Stomach (tissue), 4 donors: ENCODE measurements at regions not wholly inside any gene's neighbourhood (a gene's known extent, or its start where the extent isn't known, plus 50 kb on each side); places are given as distances from the start of the nearest gene placed in this dataset.
"Not testable (repeated sequence)": the region's sequence is repeated elsewhere in the genome, so short reads cannot be mapped to it uniquely, and the experiment has no call there.

Experiments
- EP300 ChIP-seq: sonication (generic); formaldehyde crosslinking; IDR thresholded peaks from one replicate; pipeline ENCODE4 v1.6.1; 2017; ENCODE audit warnings: antibody characterized with exemption
- POLR2A ChIP-seq, 4 donors: fragments of 450-650 bp; IDR thresholded peaks; one replicate each; pipeline ENCODE4 v1.6.1; 2016; ENCODE audit warnings: antibody characterized with exemption in 4 of 4, control low read depth in 2 of 4, mild to moderate bottlenecking in 1 of 4, moderate library complexity in 1 of 4
- POLR2AphosphoS5 ChIP-seq, 3 donors: sonication (generic); formaldehyde crosslinking; IDR thresholded peaks; one replicate each; pipeline ENCODE4 v1.6.1; 2016; ENCODE audit warnings: antibody characterized with exemption in 3 of 3
- TF ChIP-seq, protein P1 (sequence below), 7 experiments: fragments of 450-650 bp in 4 of 7; fragments of 200-600 bp in 3 of 7; sonication (generic) in 3 of 7; IDR thresholded peaks; one replicate each; pipeline ENCODE4 v1.5.1; 2016 to 2019; ENCODE audit warnings: antibody characterized with exemption in 7 of 7, control low read depth in 2 of 7, mild to moderate bottlenecking in 1 of 7

DNA sequence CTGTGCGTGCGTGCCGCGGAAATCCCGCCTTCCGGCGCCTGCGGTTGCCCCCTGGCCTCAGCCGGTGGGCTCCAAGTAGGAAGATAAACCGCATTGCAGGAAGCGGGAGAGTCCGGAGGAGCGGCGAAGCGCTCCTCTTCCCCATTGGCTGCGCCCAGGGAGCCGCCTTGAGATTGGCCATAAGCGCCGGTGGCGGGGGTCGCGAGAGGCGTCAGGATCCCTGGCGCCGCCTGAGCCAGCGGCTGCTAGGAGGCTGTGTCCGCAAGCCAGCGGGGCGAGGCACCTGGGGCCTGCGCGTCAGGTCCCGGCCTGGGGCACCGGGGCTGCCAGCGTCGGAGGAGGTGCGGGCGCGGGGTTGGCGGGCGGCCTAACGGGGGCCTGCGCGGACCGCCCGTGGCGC lies 106.3 kb upstream of the ADCY2 start:
- TF ChIP-seq, protein P1, sequence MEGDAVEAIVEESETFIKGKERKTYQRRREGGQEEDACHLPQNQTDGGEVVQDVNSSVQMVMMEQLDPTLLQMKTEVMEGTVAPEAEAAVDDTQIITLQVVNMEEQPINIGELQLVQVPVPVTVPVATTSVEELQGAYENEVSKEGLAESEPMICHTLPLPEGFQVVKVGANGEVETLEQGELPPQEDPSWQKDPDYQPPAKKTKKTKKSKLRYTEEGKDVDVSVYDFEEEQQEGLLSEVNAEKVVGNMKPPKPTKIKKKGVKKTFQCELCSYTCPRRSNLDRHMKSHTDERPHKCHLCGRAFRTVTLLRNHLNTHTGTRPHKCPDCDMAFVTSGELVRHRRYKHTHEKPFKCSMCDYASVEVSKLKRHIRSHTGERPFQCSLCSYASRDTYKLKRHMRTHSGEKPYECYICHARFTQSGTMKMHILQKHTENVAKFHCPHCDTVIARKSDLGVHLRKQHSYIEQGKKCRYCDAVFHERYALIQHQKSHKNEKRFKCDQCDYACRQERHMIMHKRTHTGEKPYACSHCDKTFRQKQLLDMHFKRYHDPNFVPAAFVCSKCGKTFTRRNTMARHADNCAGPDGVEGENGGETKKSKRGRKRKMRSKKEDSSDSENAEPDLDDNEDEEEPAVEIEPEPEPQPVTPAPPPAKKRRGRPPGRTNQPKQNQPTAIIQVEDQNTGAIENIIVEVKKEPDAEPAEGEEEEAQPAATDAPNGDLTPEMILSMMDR (IDR thresholded peaks at IDR 0.05) = not testable (repeated sequence)
- not testable (repeated sequence) for TF ChIP-seq POLR2A (IDR thresholded peaks at IDR 0.05); POLR2AphosphoS5 (IDR thresholded peaks at IDR 0.05); EP300
